DOHH2 (cell line): ENCODE measurements at regions not wholly inside any gene's neighbourhood (a gene's known extent, or its start where the extent isn't known, plus 50 kb on each side); places are given as distances from the start of the nearest gene placed in this dataset.

Source experiments
- H3F3A ChIP-seq: fragments of 200-600 bp; sonication (generic), shearing (Covaris generic); 2 replicates; pipeline ENCODE4 v1.6.0; 2016; ENCODE audit warnings: antibody characterized with exemption, mild to moderate bottlenecking; ENCODE audit not compliant: control insufficient read depth, insufficient read depth
- H3K27ac ChIP-seq: fragments of 200-600 bp; sonication (generic); 2 replicates; pipeline ENCODE4 v1.5.1; 2014; ENCODE audit warnings: low read depth, mild to moderate bottlenecking, low read length, moderate library complexity
- H3K27me3 ChIP-seq: fragments of 200-600 bp; sonication (generic); 2 replicates; pipeline ENCODE4 v1.6.1; 2014; ENCODE audit warnings: mild to moderate bottlenecking, low read length, mixed read lengths; ENCODE audit not compliant: control insufficient read depth
- H3K36me3 ChIP-seq: fragments of 200-600 bp; sonication (generic); 2 replicates; pipeline ENCODE4 v1.6.1; 2014; ENCODE audit warnings: mild to moderate bottlenecking, low read length, moderate library complexity, mixed read lengths; ENCODE audit not compliant: control insufficient read depth
- H3K4me1 ChIP-seq: fragments of 200-600 bp; sonication (generic); 2 replicates; pipeline ENCODE4 v1.6.1; 2014; ENCODE audit warnings: mild to moderate bottlenecking, low read length, mixed read lengths; ENCODE audit not compliant: control insufficient read depth
- H3K4me2 ChIP-seq: fragments of 200-600 bp; sonication (generic); 2 replicates; pipeline ENCODE4 v1.6.0; 2014; ENCODE audit warnings: mild to moderate bottlenecking, low read length, moderate library complexity
- H3K4me3 ChIP-seq: fragments of 200-600 bp; sonication (generic); 2 replicates; pipeline ENCODE4 v1.5.1; 2014; ENCODE audit warnings: mild to moderate bottlenecking, low read length, mixed read lengths
- H3K79me2 ChIP-seq: fragments of 200-600 bp; sonication (generic); 2 replicates; pipeline ENCODE4 v1.6.1; 2014; ENCODE audit warnings: mild to moderate bottlenecking, low read length, mixed read lengths; ENCODE audit not compliant: control insufficient read depth
- H3K9me2 ChIP-seq: fragments of 200-600 bp; sonication (generic); replicated peaks from 2 replicates; pipeline ENCODE4 v1.6.1; 2014; ENCODE audit warnings: mild to moderate bottlenecking, low read length, mixed read lengths; ENCODE audit not compliant: control insufficient read depth
- H3K9me3 ChIP-seq: fragments of 200-600 bp; sonication (generic); 2 replicates; pipeline ENCODE4 v1.6.1; 2014; ENCODE audit warnings: antibody characterized with exemption, low read length, mixed read lengths; ENCODE audit not compliant: control insufficient read depth, insufficient read depth
- H4K20me1 ChIP-seq: fragments of 200-600 bp; sonication (generic); 2 replicates; pipeline ENCODE4 v1.6.0; 2014; ENCODE audit warnings: low read depth, mild to moderate bottlenecking, antibody characterized with exemption, low read length, moderate library complexity; ENCODE audit not compliant: control insufficient read depth, insufficient read depth
- CTCF ChIP-seq: fragments of 200-600 bp; sonication (generic); IDR thresholded peaks from one replicate; pipeline ENCODE4 v1.5.1; 2014; ENCODE audit warnings: antibody characterized with exemption, mild to moderate bottlenecking, low read depth, low read length; ENCODE audit not compliant: poor library complexity, severe bottlenecking
- EZH2phosphoT487 ChIP-seq: fragments of 200-600 bp; sonication (generic); IDR thresholded peaks from 2 replicates; pipeline ENCODE4 v1.6.1; 2017; ENCODE audit warnings: borderline replicate concordance, mild to moderate bottlenecking, antibody characterized with exemption, low read length, moderate library complexity, mixed read lengths

GRCh38 chr1:188154196-188154595 is 1325.4 kb downstream of the PLA2G4A start:
- Histone ChIP-seq H3F3A (no peaks in the 10 kb centered on the region), H3K9me3 (no peaks in the 10 kb centered on the region), H3K4me3 (no peak overlapping the region), H3K27ac (no peak overlapping the region), H3K36me3 (no peaks in the 10 kb centered on the region), H3K27me3 (no peaks in the 10 kb centered on the region), H4K20me1 (no peaks in the 10 kb centered on the region), H3K79me2 (no peaks in the 10 kb centered on the region), H3K9me2 (no peaks in the 10 kb centered on the region), H3K4me1 (no peaks in the 10 kb centered on the region), H3K4me2 (no peak overlapping the region)
- TF ChIP-seq CTCF: no peak
- TF ChIP-seq EZH2phosphoT487: no peak

GRCh38 chr1:188154761-188155160 is 1326.0 kb downstream of the PLA2G4A start:
- H3K4me2 ChIP-seq: no peak overlapping the region
- H3K9me2 ChIP-seq: no peaks in the 10 kb centered on the region
- no peaks in the 10 kb centered on the region for H3K27me3 ChIP-seq
- no peaks in the 10 kb centered on the region for H4K20me1 ChIP-seq
- no peaks in the 10 kb centered on the region for H3K4me1 ChIP-seq
- H3K4me3 ChIP-seq: no peak overlapping the region
- no peaks in the 10 kb centered on the region for H3K9me3 ChIP-seq
- no peaks in the 10 kb centered on the region for H3K79me2 ChIP-seq
- TF ChIP-seq EZH2phosphoT487: no peak
- no peak for TF ChIP-seq CTCF
- H3K27ac ChIP-seq: no peak overlapping the region
- no peaks in the 10 kb centered on the region for H3F3A ChIP-seq
- no peaks in the 10 kb centered on the region for H3K36me3 ChIP-seq

GRCh38 chr1:188155261-188155660 is 1326.5 kb downstream of the PLA2G4A start:
- Histone ChIP-seq H3K27me3 (no peaks in the 10 kb centered on the region), H3K36me3 (no peaks in the 10 kb centered on the region), H3K4me3 (no peak overlapping the region), H3F3A (no peaks in the 10 kb centered on the region), H3K9me2 (no peaks in the 10 kb centered on the region), H3K9me3 (no peaks in the 10 kb centered on the region), H3K4me2 (no peak overlapping the region), H3K79me2 (no peaks in the 10 kb centered on the region), H3K27ac (no peak overlapping the region), H3K4me1 (no peaks in the 10 kb centered on the region), H4K20me1 (no peaks in the 10 kb centered on the region)
- TF ChIP-seq CTCF: no peak
- TF ChIP-seq EZH2phosphoT487: no peak

- no peak overlapping the region for H3K27ac ChIP-seq
- no peaks in the 10 kb centered on the region for H3K9me2 ChIP-seq
- H3K4me3 ChIP-seq: no peak overlapping the region
Measured at GRCh38 chr1:188164459-188164858, 1335.7 kb downstream of the PLA2G4A start.

More at GRCh38 chr1:188164459-188164858, 1335.7 kb downstream of the PLA2G4A start:
- H3K4me2 ChIP-seq: no peak overlapping the region
- H3K79me2 ChIP-seq: no peaks in the 10 kb centered on the region
- H4K20me1 ChIP-seq: no peaks in the 10 kb centered on the region
- no peaks in the 10 kb centered on the region for H3K4me1 ChIP-seq
- TF ChIP-seq CTCF (no peak), EZH2phosphoT487 (no peak)
- H3F3A ChIP-seq: no peaks in the 10 kb centered on the region
- no peaks in the 10 kb centered on the region for H3K36me3 ChIP-seq
- H3K27me3 ChIP-seq: no peaks in the 10 kb centered on the region
- no peaks in the 10 kb centered on the region for H3K9me3 ChIP-seq
